B cell (primary cell): ENCODE measurements at regions not wholly inside any gene's neighbourhood (a gene's known extent, or its start where the extent isn't known, plus 50 kb on each side); places are given as distances from the start of the nearest gene placed in this dataset.

ENCODE experiments used
- ATAC-seq: fragments of 200-7000 bp; cut with Tn5 transposase; one replicate; pipeline ENCODE4 v1.10.0; 2021; ENCODE audit warnings: low read depth, mild to moderate bottlenecking, moderate number of reproducible peaks, moderate library complexity
- CTCF ChIA-PET: fragments of 350-600 bp; sonication (Branson Sonifier 250); formaldehyde crosslinking; loops from one replicate; lab custom pipeline; 2021; ENCODE audit warnings: antibody characterized with exemption, inconsistent platforms; lab: Charles Lee
- POLR2A ChIA-PET: fragments of 350-600 bp; sonication (Branson Sonifier 250); formaldehyde crosslinking; loops from one replicate; lab custom pipeline; 2021; ENCODE audit warnings: antibody characterized with exemption; lab: Charles Lee
- DNase-seq: peaks from one replicate; pipeline ENCODE4 v3.0.0; 2013
- H2AFZ ChIP-seq: 2 replicates; pipeline ENCODE4 v1.6.1; 2012; ENCODE audit warnings: mild to moderate bottlenecking, low read depth, low read length; ENCODE audit not compliant: insufficient read depth, poor library complexity, severe bottlenecking
- H3K27ac ChIP-seq, 2 donors: 1 replicate in 1 of 2; 2 replicates in 1 of 2; pipeline ENCODE4 v1.5.1; 2012 to 2013; ENCODE audit warnings: low read length in 2 of 2, mild to moderate bottlenecking in 2 of 2, moderate library complexity in 1 of 2
- H3K27me3 ChIP-seq, 4 experiments: fragments of 200-600 bp in 1 of 4; sonication (generic) in 1 of 4; replicated peaks in 1 of 4; 1 replicate in 2 of 4; 2 replicates in 2 of 4; pipeline versions ENCODE4 v1.6.1 to v1.7.0; 2013 to 2016; ENCODE audit warnings: low read length in 3 of 4, mild to moderate bottlenecking in 2 of 4, mixed read lengths in 1 of 4, moderate library complexity in 1 of 4; ENCODE audit not compliant: insufficient read depth in 4 of 4, control insufficient read depth in 3 of 4; ENCODE audit errors: control extremely low read depth in 1 of 4
- H3K36me3 ChIP-seq, 2 experiments: replicated peaks in 1 of 2; 1 replicate in 1 of 2; 2 replicates in 1 of 2; pipeline versions ENCODE4 v1.6.1 to v1.7.1; 2013; ENCODE audit warnings: low read length in 1 of 2; ENCODE audit not compliant: insufficient read depth in 2 of 2, control insufficient read depth in 1 of 2; ENCODE audit errors: control extremely low read depth in 1 of 2, extremely low read depth in 1 of 2
- H3K4me1 ChIP-seq, 2 donors: fragments of 200-600 bp in 1 of 2; sonication (generic) in 1 of 2; 1 replicate in 1 of 2; 2 replicates in 1 of 2; pipeline versions ENCODE4 v1.5.1 to v1.6.1; 2013 to 2017; ENCODE audit warnings: low read length in 2 of 2; ENCODE audit not compliant: control insufficient read depth in 2 of 2, insufficient read depth in 2 of 2
- H3K4me2 ChIP-seq: replicated peaks from 2 replicates; pipeline ENCODE3; 2012; ENCODE audit warnings: mild to moderate bottlenecking, low read depth, low read length; ENCODE audit not compliant: poor library complexity, severe bottlenecking
- H3K4me3 ChIP-seq, 5 experiments: fragments of 200-600 bp in 1 of 5; sonication (generic) in 1 of 5; 1 replicate in 3 of 5; 2 replicates in 2 of 5; pipeline versions ENCODE4 v1.5.1 to v1.7.0; 2011 to 2016; ENCODE audit warnings: low read length in 4 of 5, mild to moderate bottlenecking in 4 of 5, low read depth in 2 of 5, control low read depth in 1 of 5, moderate library complexity in 1 of 5; ENCODE audit not compliant: insufficient read depth in 1 of 5; ENCODE audit errors: control extremely low read depth in 1 of 5, extremely low read depth in 1 of 5
- H3K79me2 ChIP-seq: fragments of 200-600 bp; sonication (generic); one replicate; pipeline ENCODE4 v1.6.0; 2016; ENCODE audit warnings: low read length; ENCODE audit not compliant: control insufficient read depth, insufficient read depth
- H3K9ac ChIP-seq: fragments of 200-600 bp; sonication (generic); 2 replicates; pipeline ENCODE4 v1.6.1; 2017; ENCODE audit warnings: mild to moderate bottlenecking, low read length, moderate library complexity
- H3K9me3 ChIP-seq, 3 donors: one replicate each; pipeline versions ENCODE4 v1.6.1 to v1.7.1; 2013; ENCODE audit warnings: low read length in 2 of 3; ENCODE audit not compliant: control insufficient read depth in 2 of 3, insufficient read depth in 1 of 3; ENCODE audit errors: control extremely low read depth in 1 of 3
- H4K20me1 ChIP-seq: 2 replicates; pipeline ENCODE4 v1.6.0; 2012; ENCODE audit warnings: mild to moderate bottlenecking, low read length; ENCODE audit not compliant: insufficient read depth, control insufficient read depth, poor library complexity, severe bottlenecking
- H3K27ac Mint-ChIP-seq: one replicate; pipeline ENCODE4 v1.8.0; 2021; ENCODE audit warnings: mixed read lengths
- H3K27me3 Mint-ChIP-seq: one replicate; pipeline ENCODE4 v1.8.0; 2021; ENCODE audit warnings: mixed read lengths
- H3K4me1 Mint-ChIP-seq: one replicate; pipeline ENCODE4 v1.8.0; 2021; ENCODE audit warnings: mixed read lengths
- H3K4me3 Mint-ChIP-seq: one replicate; pipeline ENCODE4 v1.8.0; 2021; ENCODE audit warnings: mixed read lengths
- H3K9me3 Mint-ChIP-seq: one replicate; pipeline ENCODE4 v1.8.0; 2022; ENCODE audit warnings: mixed read lengths; ENCODE audit not compliant: insufficient read depth
- CTCF ChIP-seq: fragments of 200-600 bp; IDR thresholded peaks from one replicate; pipeline ENCODE4 v1.8.0; 2022; ENCODE audit warnings: antibody characterized with exemption, mild to moderate bottlenecking
- EZH2 ChIP-seq: IDR thresholded peaks from 2 replicates; pipeline ENCODE4 v1.6.1; 2012; ENCODE audit warnings: borderline replicate concordance, low read depth, mild to moderate bottlenecking, moderate library complexity, low read length; ENCODE audit not compliant: insufficient read depth, poor library complexity, severe bottlenecking
- WGBS: methylation state at CpG from one replicate; pipeline ENCODE4 v1.1.5; 2013; ENCODE audit warnings: missing lambda C conversion rate; ENCODE audit not compliant: insufficient coverage; 5-methylcytosine and 5-hydroxymethylcytosine counted together
- intact Hi-C: fragments of 100-400 bp; cut with micrococcal nuclease; formaldehyde crosslinking; loops from one replicate; pipeline ENCODE4 v1.10.0; 2022

- no peak for ATAC-seq
- Mint-ChIP-seq H3K27me3 (peaks cover 9% of the 10 kb centered on the region), H3K4me3 (no peak overlapping the region), H3K27ac (no peak overlapping the region), H3K4me1 (peaks cover 20% of the 10 kb centered on the region), H3K9me3 (no peaks in the 10 kb centered on the region)
- intact Hi-C loops = loop anchor here (5.0 kb wide), 1 partner anchor 53 kb away; no protein-coding TSS in a partner anchor
- no peaks in the 10 kb centered on the region for H3K27me3 ChIP-seq
- H4K20me1 ChIP-seq = no peaks in the 10 kb centered on the region
- ChIA-PET CTCF (no interaction called here), POLR2A (no interaction called here)
- peaks cover 3 to 8% of the 10 kb centered on the region in 2 donors for H3K4me1 ChIP-seq
- H3K79me2 ChIP-seq = no peaks in the 10 kb centered on the region
- H3K27ac ChIP-seq = no peak overlapping the region
- no peak overlapping the region for H3K4me3 ChIP-seq
- no peak overlapping the region for H3K4me2 ChIP-seq
- TF ChIP-seq EZH2 (no peak), CTCF (no peak)
- no peak overlapping the region for H3K9ac ChIP-seq
- no peak overlapping the region for H2AFZ ChIP-seq
- no peak for DNase-seq
- H3K36me3 ChIP-seq = no peaks in the 10 kb centered on the region
- no CpG with 5 or more reads among the region's 4 CpGs for WGBS
- H3K9me3 ChIP-seq = peaks cover 0 to 3% (median 0%) of the 10 kb centered on the region in 3 donors
Measured at GRCh38 chr1:194280463-194280862, 1094.0 kb upstream of the B3GALT2 start.

GRCh38 chr1:194279975-194280374, 1093.6 kb upstream of the B3GALT2 start:
- Histone ChIP-seq H3K4me3 (no peak overlapping the region), H3K36me3 (no peaks in the 10 kb centered on the region), H2AFZ (no peak overlapping the region), H3K4me2 (peak overlapping the region; percentile 24), H3K27me3 (no peaks in the 10 kb centered on the region), H3K79me2 (no peaks in the 10 kb centered on the region), H3K27ac (no peak overlapping the region), H3K9me3 (peaks cover 0 to 3% (median 0%) of the 10 kb centered on the region in 3 donors), H3K4me1 (peaks cover 3 to 8% of the 10 kb centered on the region in 2 donors), H4K20me1 (no peaks in the 10 kb centered on the region), H3K9ac (no peak overlapping the region)
- ChIA-PET CTCF (no interaction called here), POLR2A (no interaction called here)
- Mint-ChIP-seq H3K9me3 (no peaks in the 10 kb centered on the region), H3K27ac (no peak overlapping the region), H3K27me3 (peaks cover 7% of the 10 kb centered on the region), H3K4me1 (peaks cover 20% of the 10 kb centered on the region), H3K4me3 (no peak overlapping the region)
- intact Hi-C loops = loop anchor here (5.0 kb wide), 1 partner anchor 53 kb away; no protein-coding TSS in a partner anchor
- no peak for ATAC-seq
- no peak for TF ChIP-seq EZH2
- no CpG with 5 or more reads among the region's 3 CpGs for WGBS
- DNase-seq = peak; percentile 40
